ENCODE measurements at regions not wholly inside any gene's neighbourhood (a gene's known extent, or its start where the extent isn't known, plus 50 kb on each side); places are given as distances from the start of the nearest gene placed in this dataset.

DNA sequence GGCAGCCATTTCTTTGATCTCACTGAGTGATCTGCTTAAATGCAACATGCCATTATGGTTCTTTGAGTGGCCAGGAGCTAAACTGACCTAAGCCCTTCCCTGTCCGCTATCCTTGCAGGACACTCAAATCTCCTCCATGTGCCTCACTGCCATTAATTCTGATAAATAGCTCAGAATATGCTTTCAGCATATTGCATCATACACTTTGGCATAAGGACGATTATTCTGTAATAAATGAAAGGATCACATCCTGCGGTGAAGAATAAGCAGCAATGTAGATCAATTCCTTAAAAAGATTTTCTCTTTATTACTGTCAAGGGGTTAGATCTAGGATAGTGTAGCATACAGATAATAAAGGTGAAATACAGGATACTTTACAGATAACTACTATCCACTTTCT, 231.8 kb upstream of the CTBP2 start:
- no peaks in the 10 kb centered on the region for H3K9me3 ChIP-seq
- H3K4me1 ChIP-seq: no peaks in the 10 kb centered on the region
- DNase-seq (no peak), ATAC-seq (no peak)
- H3K4me3 ChIP-seq: no peak overlapping the region
- TF ChIP-seq, protein P1, sequence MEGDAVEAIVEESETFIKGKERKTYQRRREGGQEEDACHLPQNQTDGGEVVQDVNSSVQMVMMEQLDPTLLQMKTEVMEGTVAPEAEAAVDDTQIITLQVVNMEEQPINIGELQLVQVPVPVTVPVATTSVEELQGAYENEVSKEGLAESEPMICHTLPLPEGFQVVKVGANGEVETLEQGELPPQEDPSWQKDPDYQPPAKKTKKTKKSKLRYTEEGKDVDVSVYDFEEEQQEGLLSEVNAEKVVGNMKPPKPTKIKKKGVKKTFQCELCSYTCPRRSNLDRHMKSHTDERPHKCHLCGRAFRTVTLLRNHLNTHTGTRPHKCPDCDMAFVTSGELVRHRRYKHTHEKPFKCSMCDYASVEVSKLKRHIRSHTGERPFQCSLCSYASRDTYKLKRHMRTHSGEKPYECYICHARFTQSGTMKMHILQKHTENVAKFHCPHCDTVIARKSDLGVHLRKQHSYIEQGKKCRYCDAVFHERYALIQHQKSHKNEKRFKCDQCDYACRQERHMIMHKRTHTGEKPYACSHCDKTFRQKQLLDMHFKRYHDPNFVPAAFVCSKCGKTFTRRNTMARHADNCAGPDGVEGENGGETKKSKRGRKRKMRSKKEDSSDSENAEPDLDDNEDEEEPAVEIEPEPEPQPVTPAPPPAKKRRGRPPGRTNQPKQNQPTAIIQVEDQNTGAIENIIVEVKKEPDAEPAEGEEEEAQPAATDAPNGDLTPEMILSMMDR (IDR thresholded peaks at IDR 0.05): no peak
- H3K27me3 ChIP-seq: no peaks in the 10 kb centered on the region
- no peak overlapping the region for H3K27ac ChIP-seq
- intact Hi-C loops (cut with DNase I): no loop called here
- H3K36me3 ChIP-seq: no peaks in the 10 kb centered on the region

- no peak overlapping the region for H3K27ac ChIP-seq
- ATAC-seq: no peak
- no peaks in the 10 kb centered on the region for H3K9me3 ChIP-seq
- no peaks in the 10 kb centered on the region for H3K4me1 ChIP-seq
- DNase-seq: no peak
- no peak overlapping the region for H3K4me3 ChIP-seq
- no peaks in the 10 kb centered on the region for H3K36me3 ChIP-seq
- intact Hi-C loops (cut with DNase I): no loop called here
- H3K27me3 ChIP-seq: peaks cover 7% of the 10 kb centered on the region
- TF ChIP-seq, protein P1 (IDR thresholded peaks at IDR 0.05): no peak
These were observed 229.3 kb upstream of the CTBP2 start for GRCh38 chr10:125389648-125390047.

DNA sequence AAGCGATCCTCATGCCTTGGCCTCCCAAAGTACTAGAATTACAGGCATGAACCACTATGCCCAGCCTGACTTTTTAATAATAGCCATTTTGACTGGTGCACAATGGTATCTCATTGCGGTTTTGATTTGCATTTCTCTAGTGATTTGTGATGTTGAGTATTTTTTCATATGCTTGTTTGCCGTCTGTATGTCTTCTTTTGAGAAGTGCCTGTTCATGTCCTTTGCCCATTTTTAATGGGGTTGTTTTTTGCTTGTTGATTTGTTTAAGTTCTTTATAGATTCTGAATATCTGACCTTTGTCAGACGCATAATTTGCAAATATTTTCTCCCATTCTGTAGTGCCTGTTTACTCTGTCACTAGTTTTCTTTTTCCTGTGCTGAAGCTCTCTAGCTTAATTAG, 219.2 kb upstream of the CTBP2 start:
- Histone ChIP-seq H3K27ac (no peak overlapping the region), H3K27me3 (no peaks in the 10 kb centered on the region), H3K36me3 (no peaks in the 10 kb centered on the region), H3K9me3 (no peaks in the 10 kb centered on the region), H3K4me1 (no peaks in the 10 kb centered on the region), H3K4me3 (no peak overlapping the region)
- DNase-seq (no peak), ATAC-seq (no peak)
- intact Hi-C loops (cut with DNase I): no loop called here
- TF ChIP-seq, protein P1 (IDR thresholded peaks at IDR 0.05): no peak

DNA sequence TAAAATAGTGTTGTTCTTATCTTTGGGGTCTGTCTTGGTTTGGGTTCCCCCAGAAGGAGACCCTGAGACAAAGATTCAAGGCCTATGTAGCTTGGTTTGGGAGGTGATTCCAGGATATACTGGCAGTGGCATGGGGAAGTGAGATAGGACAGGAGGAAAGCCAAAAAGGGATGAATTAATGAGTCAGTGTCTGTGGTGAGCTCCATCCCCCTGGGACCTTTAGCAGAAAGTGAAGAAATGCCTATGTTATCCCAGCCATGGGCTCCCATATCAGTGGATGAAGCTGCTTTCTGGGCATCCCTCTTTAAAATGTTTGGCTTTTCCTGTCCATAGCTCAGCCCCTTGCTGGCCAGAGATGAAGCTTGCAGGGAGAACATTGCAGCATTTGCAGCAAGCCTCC, 217.0 kb upstream of the CTBP2 start:
- Histone ChIP-seq H3K9me3 (no peaks in the 10 kb centered on the region), H3K36me3 (no peaks in the 10 kb centered on the region), H3K4me3 (no peak overlapping the region), H3K27me3 (no peaks in the 10 kb centered on the region), H3K4me1 (no peaks in the 10 kb centered on the region), H3K27ac (no peak overlapping the region)
- intact Hi-C loops (cut with DNase I): no loop called here
- TF ChIP-seq, protein P1 (IDR thresholded peaks at IDR 0.05): no peak
- ATAC-seq (no peak), DNase-seq (no peak)

DNA sequence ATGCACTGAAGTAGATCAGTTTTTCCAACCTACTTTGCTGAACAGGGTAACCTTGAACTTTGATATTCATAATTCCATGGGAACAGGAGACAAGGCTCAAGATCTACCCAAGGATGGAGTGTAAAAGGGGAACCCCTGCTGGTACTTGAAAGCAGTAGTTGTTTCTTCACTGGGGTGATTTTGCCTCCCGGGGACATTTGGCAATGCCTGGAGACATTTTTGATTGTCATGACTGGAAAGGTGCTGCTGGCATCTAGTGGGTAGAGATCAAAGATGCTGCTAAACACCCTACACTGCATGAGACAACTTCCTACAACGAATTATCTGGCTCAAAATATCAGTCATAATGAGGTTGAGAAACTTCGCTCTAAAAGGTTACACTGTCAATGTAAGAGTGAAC, 214.8 kb upstream of the CTBP2 start:
- DNase-seq (no peak), ATAC-seq (no peak)
- intact Hi-C loops (cut with DNase I): no loop called here
- Histone ChIP-seq H3K9me3 (no peaks in the 10 kb centered on the region), H3K4me1 (no peaks in the 10 kb centered on the region), H3K27ac (no peak overlapping the region), H3K4me3 (no peak overlapping the region), H3K27me3 (no peaks in the 10 kb centered on the region), H3K36me3 (no peaks in the 10 kb centered on the region)
- TF ChIP-seq, protein P1 (IDR thresholded peaks at IDR 0.05): no peak

- ATAC-seq (no peak), DNase-seq (no peak)
- H3K9me3 ChIP-seq: no peaks in the 10 kb centered on the region
- H3K27ac ChIP-seq: no peak overlapping the region
- TF ChIP-seq, protein P1 (IDR thresholded peaks at IDR 0.05): no peak
- intact Hi-C loops (cut with DNase I): no loop called here
- H3K4me3 ChIP-seq: no peak overlapping the region
- no peaks in the 10 kb centered on the region for H3K36me3 ChIP-seq
- no peaks in the 10 kb centered on the region for H3K27me3 ChIP-seq
- H3K4me1 ChIP-seq: no peaks in the 10 kb centered on the region
These were observed 213.2 kb upstream of the CTBP2 start for GRCh38 chr10:125373546-125373945.

Data from upper lobe of right lung (tissue), 1 donor.